Epithelial cell of esophagus (primary cell): ENCODE measurements at regions not wholly inside any gene's neighbourhood (a gene's known extent, or its start where the extent isn't known, plus 50 kb on each side); places are given as distances from the start of the nearest gene placed in this dataset.

Experiments used
- DNase-seq: peaks from one replicate; pipeline ENCODE4 v3.0.0; 2010; ENCODE audit warnings: low read depth
- H3K4me3 ChIP-seq: 2 replicates; pipeline ENCODE4 v1.5.1; 2011; ENCODE audit warnings: mild to moderate bottlenecking, low read length, control low read depth
- CTCF ChIP-seq: IDR thresholded peaks from 2 replicates; pipeline ENCODE4 v1.5.1; 2011; ENCODE audit warnings: low read depth, mild to moderate bottlenecking, low read length, control low read depth, inconsistent platforms; ENCODE audit not compliant: insufficient read depth; ENCODE audit errors: missing control alignments

- H3K4me3 ChIP-seq, result no peak overlapping the region
- DNase-seq, result no peak
- TF ChIP-seq CTCF, result no peak
These were observed 1564.4 kb downstream of the EFNA5 start for GRCh38 chr5:106106384-106106783.

- DNase-seq, result peak; percentile 83
- no peak for TF ChIP-seq CTCF
- no peak overlapping the region for H3K4me3 ChIP-seq
These were observed 1573.4 kb downstream of the EFNA5 start for GRCh38 chr5:106097340-106097739.

GRCh38 chr5:106094839-106095238 is 1575.9 kb downstream of the EFNA5 start:
- no peak overlapping the region for H3K4me3 ChIP-seq
- TF ChIP-seq CTCF, result no peak
- DNase-seq, result no peak

GRCh38 chr5:106094204-106094607 is 1576.5 kb downstream of the EFNA5 start:
- peak; percentile 98 for DNase-seq
- peak; percentile 6 for TF ChIP-seq CTCF
- H3K4me3 ChIP-seq, result no peak overlapping the region

GRCh38 chr5:106093134-106093533 is 1577.6 kb downstream of the EFNA5 start:
- peak; percentile 32 for DNase-seq
- no peak overlapping the region for H3K4me3 ChIP-seq
- no peak for TF ChIP-seq CTCF

- H3K4me3 ChIP-seq, result no peak overlapping the region
- DNase-seq, result no peak
- TF ChIP-seq CTCF, result no peak
These were observed 1578.3 kb downstream of the EFNA5 start for GRCh38 chr5:106092455-106092854.

- no peak for DNase-seq
- no peak overlapping the region for H3K4me3 ChIP-seq
- no peak for TF ChIP-seq CTCF
These were observed 1581.7 kb downstream of the EFNA5 start for GRCh38 chr5:106089073-106089472.
